ENCODE measurements at regions not wholly inside any gene's neighbourhood (a gene's known extent, or its start where the extent isn't known, plus 50 kb on each side); places are given as distances from the start of the nearest gene placed in this dataset.
"Not testable (repeated sequence)": the region's sequence is repeated elsewhere in the genome, so short reads cannot be mapped to it uniquely, and the experiment has no call there.

DNA sequence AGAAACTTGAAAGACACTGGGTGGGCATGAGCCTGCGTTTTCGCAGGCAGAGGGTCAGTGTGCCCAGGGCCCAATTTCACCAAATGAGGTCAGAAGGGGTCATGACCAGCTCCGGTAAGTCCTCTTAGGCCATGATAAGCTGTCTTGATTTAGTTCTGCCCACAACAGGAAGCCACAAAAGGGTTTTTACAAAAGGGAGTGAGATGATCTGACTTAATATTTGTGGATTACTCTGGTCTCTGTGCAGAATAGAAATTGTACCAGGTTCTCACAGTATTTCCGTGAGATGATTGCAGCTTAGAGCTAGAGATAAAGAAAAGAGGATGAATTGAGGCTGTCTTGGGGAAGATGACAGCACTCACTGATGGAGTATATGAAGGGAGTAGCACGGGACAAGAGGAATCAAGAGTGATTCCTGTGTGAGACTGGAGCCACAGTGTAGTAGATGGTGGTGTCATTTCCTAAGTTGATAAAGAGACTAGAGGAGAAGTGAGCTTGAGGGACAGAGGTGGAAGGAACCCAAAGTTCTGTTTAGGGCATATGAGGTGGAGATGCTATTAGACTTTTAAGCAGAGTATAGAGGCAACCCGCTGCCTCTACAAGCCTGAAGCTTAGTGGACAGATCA is 288.3 kb upstream of the AMIGO2 start:
- DNase-seq, result no peak

GRCh38 chr12:47366579-47366978 is 286.8 kb upstream of the AMIGO2 start:
- DNase-seq, result no peak

- DNase-seq, result no peak
These were observed 286.4 kb upstream of the AMIGO2 start for GRCh38 chr12:47366157-47366556.

GRCh38 chr12:47365443-47366076 is 285.8 kb upstream of the AMIGO2 start:
- not testable (repeated sequence) for DNase-seq

GRCh38 chr12:47364261-47364660 is 284.5 kb upstream of the AMIGO2 start:
- no peak for DNase-seq

GRCh38 chr12:47362126-47362705 is 282.5 kb upstream of the AMIGO2 start:
- no peak for DNase-seq

DNA sequence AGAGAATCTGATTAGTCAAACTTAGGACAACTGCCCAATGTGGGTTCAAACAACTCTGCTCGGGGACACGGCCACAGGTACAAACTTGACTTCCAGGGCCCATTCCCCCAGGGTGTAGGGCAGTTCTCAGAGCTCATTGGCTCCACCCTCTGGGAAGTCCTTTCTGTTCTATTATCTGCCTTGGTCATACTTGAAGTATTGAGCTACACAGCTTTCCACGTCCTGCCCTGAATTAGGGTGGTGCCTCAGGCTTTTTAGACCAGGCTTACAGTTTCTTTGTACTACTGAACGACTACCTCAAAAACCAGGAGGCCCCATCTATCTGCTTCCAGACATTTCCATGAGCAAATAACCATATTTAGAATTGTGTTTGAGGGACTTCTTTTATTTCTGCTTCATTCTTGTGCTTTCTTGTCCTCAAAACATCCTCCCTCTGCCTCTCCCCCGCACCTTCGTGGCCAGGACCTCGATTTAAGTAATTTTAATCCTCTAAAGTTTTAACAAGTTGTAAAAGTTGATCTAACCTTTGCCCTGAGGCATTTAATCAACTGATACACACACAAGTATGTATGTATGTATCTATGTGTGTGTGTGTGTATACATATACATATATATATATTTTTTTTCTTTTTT is 281.7 kb upstream of the AMIGO2 start:
- DNase-seq, result peak; percentile 44 to 52

DNA sequence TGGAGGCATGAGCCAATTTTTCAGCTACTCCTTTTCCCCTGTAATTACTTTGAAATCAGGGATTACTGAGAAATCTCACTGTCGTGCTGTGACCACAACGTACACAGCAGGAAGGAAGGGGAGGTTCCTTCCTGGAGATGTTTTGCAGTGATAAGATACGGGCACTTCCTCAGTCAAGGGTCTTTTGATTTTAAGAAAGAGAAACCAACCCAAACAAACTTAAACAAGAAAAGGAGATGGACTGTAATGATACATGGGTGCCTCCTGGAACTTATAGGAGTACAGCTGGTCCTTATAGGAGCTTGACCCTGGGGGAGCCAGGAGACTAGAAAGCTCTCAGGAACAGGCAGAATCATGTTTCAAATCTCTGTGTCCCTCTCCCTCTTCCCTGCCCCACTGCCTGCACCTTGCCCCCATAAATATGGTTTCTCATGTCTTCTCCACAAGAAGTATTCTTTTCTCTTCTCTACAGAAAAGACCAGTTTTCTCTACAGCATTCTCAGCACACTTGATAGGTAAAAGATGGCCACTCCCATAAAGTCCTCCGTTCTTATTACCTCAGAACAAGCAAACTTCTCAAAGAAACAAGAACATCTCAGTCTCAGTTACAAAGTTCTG is 281.1 kb upstream of the AMIGO2 start:
- no peak for DNase-seq

DNA sequence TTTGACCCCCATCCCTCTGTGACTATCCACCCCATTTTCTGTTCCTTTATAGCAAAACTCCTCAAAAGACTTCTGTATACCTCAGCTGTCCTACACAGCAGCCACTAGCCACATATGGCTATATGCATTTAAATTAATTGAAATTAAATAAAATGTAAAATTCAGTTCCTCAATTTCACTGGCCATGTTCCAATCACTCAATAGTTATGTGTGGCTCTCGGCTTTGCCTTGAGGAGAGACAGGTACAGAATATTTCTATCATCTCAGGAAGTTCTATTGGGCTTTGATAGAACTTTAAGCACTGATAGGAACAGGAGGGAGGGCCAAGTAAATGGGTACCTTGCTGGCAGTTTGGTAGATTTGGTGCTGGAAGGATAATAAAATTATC is 280.3 kb upstream of the AMIGO2 start:
- DNase-seq, result no peak

- no peak for DNase-seq
These were observed 279.7 kb upstream of the AMIGO2 start for GRCh38 chr12:47359310-47360092.

DNA sequence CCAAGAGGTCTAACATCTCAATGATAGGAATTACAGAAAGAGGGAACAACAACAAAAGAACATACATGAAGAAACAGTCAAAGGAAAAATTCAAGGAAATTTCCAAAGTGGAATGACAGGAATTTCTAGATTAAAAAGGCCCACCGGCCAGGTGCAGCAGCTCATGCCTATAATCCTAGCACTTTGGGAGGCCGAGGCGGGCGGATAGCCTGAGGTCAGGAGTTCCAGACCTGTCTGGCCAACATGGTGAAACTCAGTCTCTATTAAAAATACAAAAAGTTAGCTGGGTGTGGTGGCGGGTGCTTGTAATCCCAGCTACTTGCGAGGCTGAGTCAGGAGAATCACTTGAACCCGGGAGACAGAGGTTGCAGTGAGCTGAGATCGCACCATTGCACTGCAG is 277.2 kb upstream of the AMIGO2 start:
- not testable (repeated sequence) for DNase-seq

DNA sequence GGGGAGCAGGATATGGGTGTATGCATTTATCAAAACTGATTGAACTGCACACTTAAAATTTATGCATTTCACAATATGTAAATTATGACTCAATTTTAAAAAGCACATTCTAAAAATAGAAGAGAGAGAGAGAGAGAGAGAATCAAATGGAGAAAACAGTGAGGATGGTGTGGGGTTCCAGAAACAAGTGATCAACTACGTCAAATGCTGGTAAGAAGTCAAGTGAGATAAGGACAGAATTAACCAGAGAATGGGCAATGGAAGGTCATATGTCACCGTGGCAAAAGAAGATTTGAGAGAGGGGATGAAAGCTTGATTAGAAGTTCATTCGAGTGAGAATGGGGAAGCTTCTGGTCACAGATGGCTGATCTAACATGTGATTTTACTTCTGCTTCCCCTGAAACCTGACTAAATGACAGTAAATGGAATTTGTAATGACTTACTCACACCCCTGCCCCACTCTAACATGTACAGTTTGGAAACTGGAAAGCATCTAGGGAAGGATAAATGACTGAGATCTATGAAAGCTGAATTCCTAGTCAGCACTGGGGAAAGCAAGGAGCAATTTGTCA is 276.5 kb upstream of the AMIGO2 start:
- no peak for DNase-seq

DNA sequence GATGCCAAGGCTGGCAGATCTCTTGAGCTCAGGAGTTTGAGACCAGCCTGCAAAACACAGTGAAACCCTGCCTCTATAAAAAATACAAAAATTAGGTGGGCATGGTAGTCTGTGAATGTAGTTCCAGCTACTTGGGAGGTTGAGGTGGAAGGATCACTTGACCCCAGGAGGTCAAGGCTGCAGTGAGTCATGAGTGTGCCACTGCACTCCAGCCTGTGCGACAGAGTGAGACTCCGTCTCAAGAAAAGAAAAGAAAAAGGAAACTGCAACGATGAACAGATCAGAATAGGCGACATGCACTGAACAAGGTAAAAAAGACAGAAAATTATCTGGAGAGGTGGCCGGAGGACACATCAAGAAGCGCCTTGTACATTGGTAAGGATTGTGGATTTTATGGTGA is 273.7 kb upstream of the AMIGO2 start:
- DNase-seq, result no peak

DNA sequence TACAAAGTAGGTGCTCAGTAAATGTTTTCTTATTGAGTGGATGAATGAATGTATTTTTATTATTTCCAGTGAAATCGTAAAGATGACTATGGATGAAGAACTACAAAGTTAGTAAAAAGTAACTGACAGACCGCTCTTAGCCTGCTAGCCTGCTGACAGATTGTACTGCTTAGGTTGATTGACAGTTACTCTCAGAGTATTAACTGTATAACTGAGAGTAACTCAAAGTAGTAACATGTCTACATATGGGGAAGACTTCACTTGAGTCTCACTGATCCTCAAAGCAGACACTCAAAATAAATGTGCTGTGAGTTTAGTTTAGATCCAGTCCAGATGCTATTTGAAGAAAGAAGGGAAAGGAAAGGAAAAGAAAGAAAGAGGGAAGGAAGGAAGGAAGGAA is 272.3 kb upstream of the AMIGO2 start:
- no peak for DNase-seq

DNA sequence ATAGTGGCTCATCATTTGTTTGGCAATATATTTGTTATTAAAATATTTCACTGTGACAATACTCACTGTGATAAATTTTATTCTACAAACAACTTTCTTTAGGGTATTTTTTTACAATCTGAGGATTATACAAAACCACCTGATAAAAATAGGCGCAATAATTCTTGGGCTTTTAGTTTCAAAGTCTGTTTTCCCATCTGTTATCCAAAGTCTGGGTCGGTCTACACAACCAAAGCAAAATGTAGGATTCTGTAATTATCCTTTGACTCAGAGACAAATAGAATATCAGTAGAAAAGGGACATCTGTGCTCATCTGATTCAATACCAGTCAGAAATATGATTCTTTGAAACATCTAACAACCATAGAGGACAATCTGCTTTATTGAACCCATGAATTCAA is 271.8 kb upstream of the AMIGO2 start:
- DNase-seq, result no peak

DNA sequence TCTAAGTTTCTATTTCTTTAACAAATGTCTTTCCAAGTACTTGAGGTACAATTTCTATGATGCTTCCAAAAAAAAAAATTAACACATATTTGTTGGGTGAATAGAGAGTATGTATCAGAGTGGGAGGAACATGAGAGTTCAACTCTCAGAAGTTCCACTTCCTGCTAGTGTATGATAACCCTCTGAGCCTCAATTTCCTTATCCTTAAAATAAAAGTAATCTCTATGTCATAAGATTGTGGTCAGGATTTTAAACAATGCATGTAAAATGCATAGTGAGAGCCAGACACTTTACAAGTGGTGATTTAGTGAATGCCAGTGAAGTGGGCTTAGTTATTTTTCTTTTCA is 270.3 kb upstream of the AMIGO2 start:
- DNase-seq, result no peak

- no peak for DNase-seq
These were observed 269.6 kb upstream of the AMIGO2 start for GRCh38 chr12:47349137-47350061.

GRCh38 chr12:47348206-47348605 is 268.4 kb upstream of the AMIGO2 start:
- no peak for DNase-seq

DNA sequence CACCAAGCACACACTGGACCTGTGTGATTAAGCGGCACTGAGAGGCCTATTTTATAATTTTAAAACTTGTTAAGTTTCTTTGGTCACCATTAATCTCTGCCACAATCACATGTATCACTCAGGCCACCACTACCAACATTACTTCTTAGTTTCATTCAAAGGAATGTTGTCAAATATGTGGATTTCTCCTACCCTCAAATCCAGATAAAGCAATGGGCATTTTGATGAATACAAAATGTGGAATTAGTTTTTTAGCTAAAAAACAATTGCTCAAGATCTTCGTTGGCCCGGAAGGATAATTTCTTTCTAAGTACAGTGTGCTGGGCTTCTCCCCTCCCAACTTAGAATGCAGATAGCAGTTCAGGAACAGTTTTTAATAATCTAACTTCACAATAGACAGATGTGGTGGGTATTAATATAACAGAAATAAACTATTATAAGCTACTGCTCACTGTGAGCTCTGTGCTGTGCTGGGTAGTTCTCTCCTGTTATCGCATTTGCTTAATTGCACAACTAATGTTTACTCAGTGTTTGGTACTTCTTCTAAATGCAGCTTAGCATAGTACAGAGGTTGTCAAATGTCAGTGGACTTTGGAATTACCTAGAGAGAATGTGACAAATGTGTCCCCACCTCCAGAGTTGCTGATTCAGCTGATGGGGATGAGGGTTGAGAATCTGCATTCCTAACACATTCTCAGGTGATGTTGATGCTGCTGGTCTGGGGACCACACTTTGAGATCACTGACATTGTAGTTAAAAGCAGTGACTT is 266.7 kb upstream of the AMIGO2 start:
- no peak for DNase-seq

- DNase-seq, result no peak
These were observed 264.2 kb upstream of the AMIGO2 start for GRCh38 chr12:47343684-47344567.
